BE2C (cell line): ENCODE measurements at regions not wholly inside any gene's neighbourhood (a gene's known extent, or its start where the extent isn't known, plus 50 kb on each side); places are given as distances from the start of the nearest gene placed in this dataset.

Source experiments
- DNase-seq: peaks from one replicate; pipeline ENCODE4 v3.0.0-alpha.2; 2020
- H3K27me3 ChIP-seq: fragments of 250-450 bp; sonication (Bioruptor Pico); 2 replicates; pipeline ENCODE4 v1.5.1; 2020; ENCODE audit warnings: mild to moderate bottlenecking
- H3K36me3 ChIP-seq: fragments of 250-450 bp; sonication (Bioruptor Pico); 2 replicates; pipeline ENCODE4 v1.5.1; 2020; ENCODE audit warnings: mild to moderate bottlenecking
- H3K4me1 ChIP-seq: fragments of 250-450 bp; sonication (Bioruptor Pico); 2 replicates; pipeline ENCODE4 v1.5.1; 2020
- H3K4me3 ChIP-seq: 2 replicates; pipeline ENCODE4 v1.5.1; 2011; ENCODE audit warnings: low read depth, low read length
- H3K9me3 ChIP-seq: fragments of 250-450 bp; sonication (Bioruptor Pico); 2 replicates; pipeline ENCODE4 v1.5.1; 2020
- CTCF ChIP-seq: IDR thresholded peaks from 2 replicates; pipeline ENCODE4 v1.5.1; 2012; ENCODE audit warnings: mild to moderate bottlenecking, low read depth, low read length

- no peak for DNase-seq
- Histone ChIP-seq H3K36me3 (no peaks in the 10 kb centered on the region), H3K4me1 (no peaks in the 10 kb centered on the region), H3K4me3 (no peak overlapping the region), H3K9me3 (no peaks in the 10 kb centered on the region), H3K27me3 (no peaks in the 10 kb centered on the region)
- peak; percentile 34 for TF ChIP-seq CTCF
Observed at GRCh38 chr14:22434030-22434429, 155.0 kb downstream of the DAD1 start.

- DNase-seq = no peak
- TF ChIP-seq CTCF = no peak
- Histone ChIP-seq H3K36me3 (no peaks in the 10 kb centered on the region), H3K9me3 (no peaks in the 10 kb centered on the region), H3K4me1 (no peaks in the 10 kb centered on the region), H3K27me3 (no peaks in the 10 kb centered on the region), H3K4me3 (no peak overlapping the region)
Observed at GRCh38 chr14:22433069-22433468, 156.0 kb downstream of the DAD1 start.

- Histone ChIP-seq H3K9me3 (no peaks in the 10 kb centered on the region), H3K36me3 (no peaks in the 10 kb centered on the region), H3K4me3 (no peak overlapping the region), H3K27me3 (no peaks in the 10 kb centered on the region; the same call in 1 of the 2 replicates), H3K4me1 (no peaks in the 10 kb centered on the region)
- peak; percentile 15 for DNase-seq
- no peak for TF ChIP-seq CTCF
Observed at GRCh38 chr14:22432348-22432976, 156.6 kb downstream of the DAD1 start.

- H3K9me3 ChIP-seq = no peaks in the 10 kb centered on the region
- no peaks in the 10 kb centered on the region for H3K4me1 ChIP-seq
- no peak for DNase-seq
- no peaks in the 10 kb centered on the region for H3K36me3 ChIP-seq
- no peak overlapping the region for H3K4me3 ChIP-seq
- H3K27me3 ChIP-seq = no peaks in the 10 kb centered on the region; the same call in 1 of the 2 replicates
- TF ChIP-seq CTCF = no peak
Observed at GRCh38 chr14:22429546-22430294, 159.3 kb downstream of the DAD1 start.

- TF ChIP-seq CTCF = no peak
- Histone ChIP-seq H3K27me3 (no peaks in the 10 kb centered on the region; the same call in 1 of the 2 replicates), H3K9me3 (no peaks in the 10 kb centered on the region), H3K4me1 (no peaks in the 10 kb centered on the region), H3K4me3 (no peak overlapping the region), H3K36me3 (no peaks in the 10 kb centered on the region)
- DNase-seq = no peak
Observed at GRCh38 chr14:22428700-22429291, 160.2 kb downstream of the DAD1 start.

GRCh38 chr14:22427771-22428231 lies 161.2 kb downstream of the DAD1 start:
- H3K9me3 ChIP-seq = no peaks in the 10 kb centered on the region
- H3K36me3 ChIP-seq = no peaks in the 10 kb centered on the region
- TF ChIP-seq CTCF = no peak
- DNase-seq = no peak
- H3K4me1 ChIP-seq = no peaks in the 10 kb centered on the region
- H3K27me3 ChIP-seq = no peaks in the 10 kb centered on the region; the same call in 1 of the 2 replicates
- H3K4me3 ChIP-seq = no peak overlapping the region
